H1 (cell line): ENCODE measurements at regions not wholly inside any gene's neighbourhood (a gene's known extent, or its start where the extent isn't known, plus 50 kb on each side); places are given as distances from the start of the nearest gene placed in this dataset.

Source experiments
- CTCF ChIA-PET: fragments of 300-600 bp; sonication (Branson Sonifier 250); formaldehyde crosslinking; loops from one replicate; lab custom pipeline; 2021; ENCODE audit not compliant: partially characterized antibody; lab: Charles Lee
- POLR2A ChIA-PET: fragments of 300-600 bp; sonication (Branson Sonifier 250); formaldehyde crosslinking; loops from one replicate; lab custom pipeline; 2021; ENCODE audit warnings: inconsistent platforms; ENCODE audit not compliant: partially characterized antibody; lab: Charles Lee
- DNase-seq, 2 experiments: peaks; one replicate each; pipeline versions ENCODE4 v3.0.0 to v3.0.0-alpha.2; 2010 to 2022; ENCODE audit warnings: low spot score in 2 of 2, low read depth in 1 of 2, mixed read lengths in 1 of 2
- FAIRE-seq: peaks from 2 replicates; lab custom pipeline; 2011; peaks lifted over from hg19 to GRCh38; lab: Jason Lieb, UNC
- H2AFZ ChIP-seq: 2 replicates; pipeline ENCODE4 v1.8.1; 2012; ENCODE audit warnings: low read length, inconsistent platforms
- H2AK5ac ChIP-seq: 2 replicates; pipeline ENCODE4 v1.6.1; 2013; ENCODE audit warnings: low read depth, low read length
- H2BK120ac ChIP-seq: replicated peaks from 2 replicates; pipeline ENCODE3; 2013; ENCODE audit warnings: low read depth, low read length, inconsistent platforms
- H2BK12ac ChIP-seq: 2 replicates; pipeline ENCODE4 v1.6.1; 2013; ENCODE audit warnings: low read depth, low read length
- H2BK15ac ChIP-seq: 2 replicates; pipeline ENCODE4 v1.6.1; 2013; ENCODE audit warnings: low read length
- H2BK20ac ChIP-seq: 2 replicates; pipeline ENCODE4 v1.6.1; 2013; ENCODE audit warnings: low read length
- H2BK5ac ChIP-seq: 2 replicates; pipeline ENCODE4 v1.6.1; 2013; ENCODE audit warnings: low read depth, low read length
- H3K14ac ChIP-seq: 2 replicates; pipeline ENCODE4 v1.6.1; 2013; ENCODE audit warnings: inconsistent platforms; ENCODE audit not compliant: insufficient read length
- H3K18ac ChIP-seq: 2 replicates; pipeline ENCODE4 v1.6.1; 2013; ENCODE audit warnings: low read length; ENCODE audit errors: extremely low read depth
- H3K23ac ChIP-seq: 2 replicates; pipeline ENCODE4 v1.6.1; 2013; ENCODE audit warnings: inconsistent platforms; ENCODE audit not compliant: insufficient read length
- H3K23me2 ChIP-seq: 2 replicates; pipeline ENCODE4 v1.6.1; 2013; ENCODE audit warnings: low read depth, low read length
- H3K27ac ChIP-seq: 2 replicates; pipeline ENCODE4 v1.6.1; 2011; ENCODE audit warnings: low read depth, low read length, inconsistent platforms
- H3K27me3 ChIP-seq, 4 experiments: replicated peaks in 1 of 4; 1 replicate in 1 of 4; 2 replicates in 3 of 4; pipeline versions ENCODE4 v1.6.1 to v1.8.1; 2011 to 2013; ENCODE audit warnings: low read length in 3 of 4, mild to moderate bottlenecking in 3 of 4, inconsistent platforms in 2 of 4, mixed read lengths in 2 of 4, moderate library complexity in 1 of 4; ENCODE audit not compliant: control insufficient read depth in 3 of 4, insufficient read depth in 3 of 4; ENCODE audit errors: extremely low read depth in 1 of 4
- H3K36me3 ChIP-seq, 4 experiments: 2 replicates each; pipeline versions ENCODE4 v1.6.1 to v1.8.1; 2011 to 2013; ENCODE audit warnings: mild to moderate bottlenecking in 4 of 4, low read length in 3 of 4, moderate library complexity in 2 of 4, control low read depth in 1 of 4, inconsistent platforms in 1 of 4; ENCODE audit not compliant: insufficient read depth in 4 of 4, control insufficient read depth in 2 of 4
- H3K4ac ChIP-seq: replicated peaks from 2 replicates; pipeline ENCODE3; 2013; ENCODE audit warnings: low read length, low read depth, mixed read lengths, inconsistent platforms; ENCODE audit not compliant: insufficient read length
- H3K4me1 ChIP-seq, 4 experiments: replicated peaks in 1 of 4; 1 replicate in 1 of 4; 2 replicates in 3 of 4; pipeline versions ENCODE4 v1.6.1 to v1.8.1; 2011 to 2013; ENCODE audit warnings: low read length in 3 of 4, inconsistent platforms in 2 of 4, mixed read lengths in 1 of 4; ENCODE audit not compliant: insufficient read depth in 4 of 4, control insufficient read depth in 3 of 4
- H3K4me2 ChIP-seq, 2 experiments: 2 replicates each; pipeline versions ENCODE4 v1.6.1 to v1.8.1; 2011 to 2013; ENCODE audit warnings: low read depth in 2 of 2, low read length in 2 of 2, control low read depth in 1 of 2, inconsistent platforms in 1 of 2, mild to moderate bottlenecking in 1 of 2; ENCODE audit not compliant: insufficient read depth in 1 of 2
- H3K4me3 ChIP-seq, 4 experiments: fragments of 200-600, 300-600 bp in 1 of 4; sonication (generic), shearing (Covaris generic), sonication (Bioruptor Twin) in 1 of 4; 2 replicates each; pipeline versions ENCODE4 v1.5.1 to v1.8.1; 2011 to 2016; ENCODE audit warnings: low read length in 4 of 4, low read depth in 3 of 4, control low read depth in 2 of 4, inconsistent platforms in 2 of 4, mild to moderate bottlenecking in 2 of 4, mixed read lengths in 1 of 4, moderate library complexity in 1 of 4; ENCODE audit not compliant: insufficient read depth in 2 of 4; ENCODE audit errors: extremely low read depth in 1 of 4
- H3K56ac ChIP-seq: replicated peaks from 2 replicates; pipeline ENCODE3; 2013; ENCODE audit warnings: low read depth, mild to moderate bottlenecking, mixed read lengths, low read length, inconsistent platforms; ENCODE audit not compliant: insufficient read length
- H3K79me1 ChIP-seq: 2 replicates; pipeline ENCODE4 v1.6.1; 2013; ENCODE audit warnings: low read depth, low read length, control low read depth
- H3K79me2 ChIP-seq, 2 experiments: 2 replicates each; pipeline versions ENCODE4 v1.6.1 to v1.8.1; 2012 to 2013; ENCODE audit warnings: low read length in 2 of 2, mild to moderate bottlenecking in 2 of 2, inconsistent platforms in 1 of 2; ENCODE audit not compliant: insufficient read depth in 2 of 2, control insufficient read depth in 1 of 2
- H3K9ac ChIP-seq, 4 experiments: replicated peaks in 1 of 4; 1 replicate in 1 of 4; 2 replicates in 3 of 4; pipeline versions ENCODE4 v1.6.1 to v1.8.1; 2011 to 2013; ENCODE audit warnings: low read depth in 3 of 4, low read length in 3 of 4, control low read depth in 2 of 4, mild to moderate bottlenecking in 2 of 4, moderate library complexity in 2 of 4, inconsistent platforms in 1 of 4; ENCODE audit errors: extremely low read depth in 1 of 4
- H3K9me3 ChIP-seq, 2 experiments: 2 replicates each; pipeline versions ENCODE4 v1.6.1 to v1.8.1; 2012 to 2013; ENCODE audit warnings: mild to moderate bottlenecking in 2 of 2, moderate library complexity in 2 of 2, control low read depth in 1 of 2, inconsistent platforms in 1 of 2, low read depth in 1 of 2, low read length in 1 of 2, mixed read lengths in 1 of 2; ENCODE audit not compliant: insufficient read depth in 2 of 2
- H4K20me1 ChIP-seq, 2 experiments: replicated peaks in 1 of 2; 2 replicates each; pipeline versions ENCODE3 to v1.8.1; 2011 to 2013; ENCODE audit warnings: inconsistent platforms in 2 of 2, low read length in 2 of 2, mild to moderate bottlenecking in 1 of 2; ENCODE audit not compliant: insufficient read depth in 2 of 2, control insufficient read depth in 1 of 2
- H4K5ac ChIP-seq: 2 replicates; pipeline ENCODE4 v1.6.1; 2013; ENCODE audit warnings: low read length, low read depth, mixed read lengths, inconsistent platforms; ENCODE audit not compliant: insufficient read length
- H4K8ac ChIP-seq: 2 replicates; pipeline ENCODE4 v1.8.0; 2013; ENCODE audit warnings: mild to moderate bottlenecking, moderate library complexity, low read length, inconsistent platforms; ENCODE audit not compliant: insufficient read depth; ENCODE audit errors: extremely low read depth
- H4K91ac ChIP-seq: replicated peaks from 2 replicates; pipeline ENCODE3; 2013; ENCODE audit warnings: low read length, mixed read lengths, inconsistent platforms; ENCODE audit not compliant: insufficient read length
- CREB1 ChIP-seq: IDR thresholded peaks from 2 replicates; pipeline ENCODE4 v1.6.1; 2012; ENCODE audit warnings: inconsistent platforms
- POLR2AphosphoS5 ChIP-seq: IDR thresholded peaks from 2 replicates; pipeline ENCODE4 v1.6.1; 2011; ENCODE audit warnings: low read depth, low read length
- WGBS, 2 experiments: shearing (Covaris generic) in 1 of 2; methylation state at CpG; one replicate each; pipeline versions ENCODE4 v1.1.6 to v1.1.7; 2013 to 2015; ENCODE audit warnings: low lambda C conversion rate in 2 of 2, mixed read lengths in 2 of 2, inconsistent platforms in 1 of 2, low coverage in 1 of 2, missing lambda C conversion rate in 1 of 2; ENCODE audit not compliant: insufficient replicate concordance in 2 of 2, insufficient coverage in 1 of 2, insufficient read length in 1 of 2; ENCODE audit errors: extremely low coverage in 1 of 2, missing lambda C conversion rate in 1 of 2; 5-methylcytosine and 5-hydroxymethylcytosine counted together

- FAIRE-seq (no peak), DNase-seq (no peak)
- H4K8ac ChIP-seq = no peak overlapping the region
- no peak overlapping the region for H3K27ac ChIP-seq
- H4K91ac ChIP-seq = no peak overlapping the region
- no peak overlapping the region for H3K9ac ChIP-seq
- no peak overlapping the region for H3K14ac ChIP-seq
- H3K18ac ChIP-seq = no peak overlapping the region
- H2AK5ac ChIP-seq = no peak overlapping the region
- ChIA-PET POLR2A (no interaction called here), CTCF (interaction anchor here (0.6 to 2.1 kb wide), 4 partner anchors 11 to 189 kb away, joined by 3 to 7 read pairs (median 4); no protein-coding TSS in a partner anchor)
- peaks cover 0 to 12% (median 4%) of the 10 kb centered on the region in 4 experiments; a peak in 5 of 7 replicates for H3K4me1 ChIP-seq
- H3K4ac ChIP-seq = no peak overlapping the region
- no peaks in the 10 kb centered on the region for H3K9me3 ChIP-seq
- no peak overlapping the region for H2BK20ac ChIP-seq
- H3K56ac ChIP-seq = no peak overlapping the region
- no peak overlapping the region for H3K23ac ChIP-seq
- no peak overlapping the region for H4K5ac ChIP-seq
- TF ChIP-seq POLR2AphosphoS5 = no peak
- no peak for TF ChIP-seq CREB1
- no peaks in the 10 kb centered on the region; the same call in 1 of the 2 replicates for H3K79me1 ChIP-seq
- WGBS, 2 experiments = 97% methylated on average over 11 of the region's 11 CpGs; no CpG with 5 or more reads in 1 of the 2 experiments
- H2BK120ac ChIP-seq = no peak overlapping the region
- no peaks in the 10 kb centered on the region for H3K36me3 ChIP-seq
- H2BK12ac ChIP-seq = no peak overlapping the region
- no peaks in the 10 kb centered on the region; the same call in 1 of the 2 replicates for H3K23me2 ChIP-seq
- H3K4me3 ChIP-seq = no peak overlapping the region
- H3K4me2 ChIP-seq = no peak overlapping the region
- no peak overlapping the region for H2BK15ac ChIP-seq
- no peak overlapping the region for H2AFZ ChIP-seq
- no peak overlapping the region for H2BK5ac ChIP-seq
- H3K79me2 ChIP-seq = peaks cover 0 to 3% of the 10 kb centered on the region in 2 experiments; a peak in 1 of 4 replicates
- H3K27me3 ChIP-seq = no peaks in the 10 kb centered on the region
- no peaks in the 10 kb centered on the region for H4K20me1 ChIP-seq
Measured at GRCh38 chr3:159771865-159772611, 216.6 kb upstream of the IL12A start.
